ENCODE measurements at regions not wholly inside any gene's neighbourhood (a gene's known extent, or its start where the extent isn't known, plus 50 kb on each side); places are given as distances from the start of the nearest gene placed in this dataset.

DNA sequence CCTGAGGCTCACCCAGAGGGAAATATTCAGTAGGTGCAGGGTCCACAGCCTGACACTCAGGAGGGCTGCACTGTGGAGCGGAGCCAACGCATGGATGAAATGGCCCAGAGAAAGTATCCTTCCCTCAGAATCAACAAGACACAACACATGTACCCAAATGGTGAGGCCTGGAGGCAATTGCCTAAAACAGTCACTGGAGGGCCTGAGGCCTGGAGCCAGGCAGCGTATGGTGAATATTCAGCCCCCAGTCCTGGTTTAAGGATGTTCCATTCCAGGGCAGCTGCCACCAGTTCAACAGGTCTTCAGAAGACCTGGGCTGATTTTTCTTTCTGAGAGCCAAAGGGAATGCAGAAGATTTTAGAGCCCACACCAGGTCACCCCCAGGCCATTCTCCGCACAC, 264.8 kb downstream of the INSC start:
- TF ChIP-seq POLR2AphosphoS5 (IDR thresholded peaks at IDR 0.05) (no peak), POLR2A (IDR thresholded peaks at IDR 0.05) (no peak)

Data from breast epithelium (tissue), 3 donors.